A673 (cell line): ENCODE measurements at regions not wholly inside any gene's neighbourhood (a gene's known extent, or its start where the extent isn't known, plus 50 kb on each side); places are given as distances from the start of the nearest gene placed in this dataset.

Experiments
- EZH2 ChIP-seq: fragments of 200-600 bp; sonication (generic); IDR thresholded peaks from 2 replicates; pipeline ENCODE4 v1.6.1; 2017; ENCODE audit warnings: borderline replicate concordance, low read depth, mild to moderate bottlenecking, mixed read lengths, antibody characterized with exemption, low read length; ENCODE audit not compliant: poor library complexity, severe bottlenecking
- TF ChIP-seq, protein P1 (sequence below): fragments of 300-800, 200-600 bp; sonication (generic); conservative IDR thresholded peaks from 2 replicates; pipeline ENCODE4 v1.5.1; 2017; ENCODE audit warnings: low read depth, mild to moderate bottlenecking, antibody characterized with exemption, low read length, moderate library complexity, mixed read lengths

DNA sequence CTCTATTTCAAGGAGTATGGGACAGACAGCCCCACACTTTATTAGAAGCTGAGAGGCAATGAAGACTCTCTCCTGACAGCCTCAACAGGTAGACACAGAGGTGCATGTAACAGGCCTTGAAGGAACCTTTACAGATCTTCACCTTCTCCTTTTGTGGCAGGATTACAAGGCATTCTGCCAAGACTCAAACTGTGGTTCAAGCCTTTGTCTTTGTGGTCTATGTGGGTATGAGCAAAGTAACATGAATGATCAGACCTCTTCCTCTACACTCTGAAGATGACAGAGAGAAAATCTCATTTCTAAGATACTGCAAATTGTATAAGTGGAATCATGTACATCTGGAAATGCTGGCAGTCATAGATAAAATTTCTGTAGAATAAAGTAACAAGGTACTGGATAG, 346.9 kb downstream of the CDH9 start:
- TF ChIP-seq, protein P1, sequence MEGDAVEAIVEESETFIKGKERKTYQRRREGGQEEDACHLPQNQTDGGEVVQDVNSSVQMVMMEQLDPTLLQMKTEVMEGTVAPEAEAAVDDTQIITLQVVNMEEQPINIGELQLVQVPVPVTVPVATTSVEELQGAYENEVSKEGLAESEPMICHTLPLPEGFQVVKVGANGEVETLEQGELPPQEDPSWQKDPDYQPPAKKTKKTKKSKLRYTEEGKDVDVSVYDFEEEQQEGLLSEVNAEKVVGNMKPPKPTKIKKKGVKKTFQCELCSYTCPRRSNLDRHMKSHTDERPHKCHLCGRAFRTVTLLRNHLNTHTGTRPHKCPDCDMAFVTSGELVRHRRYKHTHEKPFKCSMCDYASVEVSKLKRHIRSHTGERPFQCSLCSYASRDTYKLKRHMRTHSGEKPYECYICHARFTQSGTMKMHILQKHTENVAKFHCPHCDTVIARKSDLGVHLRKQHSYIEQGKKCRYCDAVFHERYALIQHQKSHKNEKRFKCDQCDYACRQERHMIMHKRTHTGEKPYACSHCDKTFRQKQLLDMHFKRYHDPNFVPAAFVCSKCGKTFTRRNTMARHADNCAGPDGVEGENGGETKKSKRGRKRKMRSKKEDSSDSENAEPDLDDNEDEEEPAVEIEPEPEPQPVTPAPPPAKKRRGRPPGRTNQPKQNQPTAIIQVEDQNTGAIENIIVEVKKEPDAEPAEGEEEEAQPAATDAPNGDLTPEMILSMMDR: no peak
- TF ChIP-seq EZH2: no peak
